Spleen (tissue), 11 donors: ENCODE measurements at regions not wholly inside any gene's neighbourhood (a gene's known extent, or its start where the extent isn't known, plus 50 kb on each side); places are given as distances from the start of the nearest gene placed in this dataset.

ENCODE experiments used
- DNase-seq: peaks from one replicate; pipeline ENCODE4 v3.0.0-alpha.2; 2020
- H3K27ac ChIP-seq, 8 donors: fragments of 200-600 bp; sonication (generic) in 7 of 8; 1 replicate in 4 of 8; 2 replicates in 4 of 8; pipeline versions ENCODE4 v1.5.0 to v1.8.0; 2016 to 2021; ENCODE audit warnings: inconsistent platforms in 4 of 8, mild to moderate bottlenecking in 4 of 8, moderate library complexity in 1 of 8
- H3K27me3 ChIP-seq, 7 donors: fragments of 200-600 bp; sonication (generic) in 6 of 7; replicated peaks in 1 of 7; 1 replicate in 4 of 7; 2 replicates in 3 of 7; pipeline versions ENCODE4 v1.5.0 to v1.8.0; 2016 to 2021; ENCODE audit warnings: inconsistent platforms in 3 of 7, mild to moderate bottlenecking in 1 of 7
- H3K36me3 ChIP-seq, 6 donors: fragments of 200-600 bp; sonication (generic) in 5 of 6; 1 replicate in 4 of 6; 2 replicates in 2 of 6; pipeline versions ENCODE4 v1.5.0 to v1.8.0; 2016 to 2021; ENCODE audit warnings: inconsistent platforms in 2 of 6
- H3K4me1 ChIP-seq, 6 donors: fragments of 200-600 bp; sonication (generic) in 5 of 6; 1 replicate in 3 of 6; 2 replicates in 3 of 6; pipeline versions ENCODE4 v1.5.0 to v1.8.0; 2016 to 2021; ENCODE audit warnings: inconsistent platforms in 3 of 6
- H3K4me3 ChIP-seq, 8 donors: fragments of 200-600 bp; sonication (generic) in 7 of 8; 1 replicate in 4 of 8; 2 replicates in 4 of 8; pipeline versions ENCODE4 v1.5.0 to v1.8.0; 2016 to 2021; ENCODE audit warnings: inconsistent platforms in 4 of 8, mild to moderate bottlenecking in 4 of 8, moderate library complexity in 2 of 8
- H3K9me3 ChIP-seq, 8 donors: fragments of 200-600 bp; sonication (generic) in 7 of 8; 1 replicate in 4 of 8; 2 replicates in 4 of 8; pipeline versions ENCODE4 v1.5.0 to v1.8.0; 2016 to 2021; ENCODE audit warnings: inconsistent platforms in 4 of 8
- CTCF ChIP-seq, 11 experiments: fragments of 200-600 bp in 7 of 11; fragments of 450-650 bp in 4 of 11; sonication (generic) in 4 of 11; IDR thresholded peaks in 8 of 11; conservative IDR thresholded peaks in 3 of 11; 1 replicate in 7 of 11; 2 replicates in 4 of 11; pipeline versions ENCODE4 v1.4.0 to v1.8.0; 2016 to 2021; ENCODE audit warnings: antibody characterized with exemption in 11 of 11, inconsistent platforms in 4 of 11, mild to moderate bottlenecking in 1 of 11
- POLR2A ChIP-seq, 3 donors: fragments of 450-650 bp; IDR thresholded peaks; one replicate each; pipeline ENCODE4 v1.5.1; 2017; ENCODE audit warnings: antibody characterized with exemption in 3 of 3, mild to moderate bottlenecking in 1 of 3
- POLR2AphosphoS5 ChIP-seq, 3 donors: sonication (generic); formaldehyde crosslinking; IDR thresholded peaks; one replicate each; pipeline ENCODE4 v1.5.1; 2017; ENCODE audit warnings: antibody characterized with exemption in 3 of 3
- WGBS, 5 donors: extraction: QIAGEN DNeasy Blood & Tissue Kit in 3 of 5; methylation state at CpG; one replicate each; pipeline versions ENCODE4 v1.1.5 to v1.1.7; 2013 to 2018; 5-methylcytosine and 5-hydroxymethylcytosine counted together
- intact Hi-C: fragments of 100-400 bp; cut with DNase I; formaldehyde crosslinking; loops from one replicate; pipeline ENCODE4 v1.15.0; 2023; ENCODE audit warnings: low total_unique reads
- donor health status: healthy with polysubstance abuse.
- donor health status: DM: no; HTN: no; CAD: no; lungs with moderate emphysema.
- donor health status: DM: no; HTN: no; CAD: no.
- donor health status: Bipolar disorder and iron deficiency.
- donor health status: healthy.
- donor health status: DM: no; HTN: no; CAD: no.
- donor health status: DM: yes; HTN: yes; CAD: no.

GRCh38 chr15:47503876-47504275 is 213.4 kb upstream of the SEMA6D start:
- WGBS, 5 donors = 71 to 88% (median 83%) methylated on average over 2 of the region's 2 CpGs
- H3K36me3 ChIP-seq = no peaks in the 10 kb centered on the region
- no peak for DNase-seq
- TF ChIP-seq CTCF (IDR thresholded peaks at IDR 0.05 in 8 of 11, conservative IDR thresholded peaks at IDR 0.05 in 3 of 11) (no peak), POLR2AphosphoS5 (IDR thresholded peaks at IDR 0.05) (no peak), POLR2A (IDR thresholded peaks at IDR 0.05) (no peak)
- H3K27me3 ChIP-seq = no peaks in the 10 kb centered on the region
- H3K27ac ChIP-seq = no peak overlapping the region
- intact Hi-C loops = no loop called here
- H3K4me3 ChIP-seq = no peak overlapping the region
- H3K9me3 ChIP-seq = no peaks in the 10 kb centered on the region
- peaks cover 0 to 23% (median 4%) of the 10 kb centered on the region in 6 donors for H3K4me1 ChIP-seq

- no peaks in the 10 kb centered on the region for H3K36me3 ChIP-seq
- intact Hi-C loops = no loop called here
- H3K9me3 ChIP-seq = no peaks in the 10 kb centered on the region
- 31 to 38% (median 35%) methylated on average over 7 of the region's 7 CpGs for WGBS, 5 donors
- no peaks in the 10 kb centered on the region for H3K27me3 ChIP-seq
- DNase-seq = no peak
- no peak overlapping the region for H3K27ac ChIP-seq
- no peak overlapping the region for H3K4me3 ChIP-seq
- H3K4me1 ChIP-seq = peaks cover 0 to 23% (median 4%) of the 10 kb centered on the region in 6 donors
- TF ChIP-seq POLR2AphosphoS5 (IDR thresholded peaks at IDR 0.05) (no peak), CTCF (IDR thresholded peaks at IDR 0.05 in 8 of 11, conservative IDR thresholded peaks at IDR 0.05 in 3 of 11) (no peak), POLR2A (IDR thresholded peaks at IDR 0.05) (no peak)
Measured at GRCh38 chr15:47504624-47505256, 212.6 kb upstream of the SEMA6D start.

- Histone ChIP-seq H3K9me3 (no peaks in the 10 kb centered on the region), H3K27me3 (no peaks in the 10 kb centered on the region), H3K4me3 (no peak overlapping the region), H3K27ac (no peak overlapping the region), H3K4me1 (peaks cover 0 to 23% (median 4%) of the 10 kb centered on the region in 6 donors), H3K36me3 (no peaks in the 10 kb centered on the region)
- DNase-seq = no peak
- intact Hi-C loops = no loop called here
- TF ChIP-seq POLR2A (IDR thresholded peaks at IDR 0.05) (no peak), POLR2AphosphoS5 (IDR thresholded peaks at IDR 0.05) (no peak), CTCF (IDR thresholded peaks at IDR 0.05 in 8 of 11, conservative IDR thresholded peaks at IDR 0.05 in 3 of 11) (no peak)
- WGBS, 5 donors = 66 to 74% (median 72%) methylated on average over 6 of the region's 6 CpGs
Measured at GRCh38 chr15:47505712-47506328, 211.5 kb upstream of the SEMA6D start.

GRCh38 chr15:47506329-47507100 is 210.8 kb upstream of the SEMA6D start:
- TF ChIP-seq CTCF (IDR thresholded peaks at IDR 0.05 in 8 of 11, conservative IDR thresholded peaks at IDR 0.05 in 3 of 11) (no peak), POLR2AphosphoS5 (IDR thresholded peaks at IDR 0.05) (no peak), POLR2A (IDR thresholded peaks at IDR 0.05) (no peak)
- Histone ChIP-seq H3K27ac (no peak overlapping the region), H3K4me1 (peaks cover 0 to 23% (median 4%) of the 10 kb centered on the region in 6 donors), H3K9me3 (no peaks in the 10 kb centered on the region), H3K27me3 (no peaks in the 10 kb centered on the region), H3K36me3 (no peaks in the 10 kb centered on the region), H3K4me3 (no peak overlapping the region)
- intact Hi-C loops = no loop called here
- no peak for DNase-seq
- 44 to 53% (median 47%) methylated on average over 8 of the region's 8 CpGs for WGBS, 5 donors
